Heart right ventricle (tissue), 16 donors: ENCODE measurements at regions not wholly inside any gene's neighbourhood (a gene's known extent, or its start where the extent isn't known, plus 50 kb on each side); places are given as distances from the start of the nearest gene placed in this dataset.
"Not testable (repeated sequence)": the region's sequence is repeated elsewhere in the genome, so short reads cannot be mapped to it uniquely, and the experiment has no call there.

Source experiments
- ATAC-seq, 8 donors: fragments of 200-7000 bp; cut with Tn5 transposase; one replicate each; pipeline ENCODE4 v1.9.1; 2020; ENCODE audit warnings: mild to moderate bottlenecking in 8 of 8, moderate library complexity in 8 of 8, moderate number of reproducible peaks in 1 of 8
- DNase-seq, 2 donors: peaks; one replicate each; pipeline ENCODE4 v3.0.0-alpha.2; 2020
- H3K27ac ChIP-seq, 10 donors: fragments of 200-600 bp; sonication (generic) in 2 of 10; one replicate each; pipeline versions ENCODE4 v1.5.0 to v1.8.0; 2020 to 2022; ENCODE audit warnings: mild to moderate bottlenecking in 3 of 10
- H3K27me3 ChIP-seq, 7 donors: fragments of 200-600 bp; one replicate each; pipeline ENCODE4 v1.8.0; 2021 to 2022; ENCODE audit warnings: mild to moderate bottlenecking in 2 of 7
- H3K36me3 ChIP-seq, 9 donors: fragments of 200-600 bp; sonication (generic) in 1 of 9; one replicate each; pipeline versions ENCODE4 v1.5.0 to v1.8.0; 2020 to 2022; ENCODE audit warnings: mild to moderate bottlenecking in 2 of 9
- H3K4me1 ChIP-seq, 9 donors: fragments of 200-600 bp; sonication (generic) in 1 of 9; one replicate each; pipeline versions ENCODE4 v1.5.0 to v1.8.0; 2020 to 2022; ENCODE audit warnings: mild to moderate bottlenecking in 4 of 9
- H3K4me3 ChIP-seq, 10 donors: fragments of 200-600 bp; sonication (generic) in 2 of 10; one replicate each; pipeline versions ENCODE4 v1.5.0 to v1.8.0; 2020 to 2022; ENCODE audit warnings: mild to moderate bottlenecking in 7 of 10, moderate library complexity in 2 of 10
- H3K9me3 ChIP-seq, 11 donors: fragments of 200-600 bp in 10 of 11; sonication (generic) in 2 of 11; one replicate each; pipeline versions ENCODE4 v1.5.0 to v1.8.0; 2013 to 2022; ENCODE audit warnings: mild to moderate bottlenecking in 2 of 11, control low read depth in 1 of 11, moderate library complexity in 1 of 11
- WGBS, 2 donors: extraction: QIAGEN DNeasy Blood & Tissue Kit; methylation state at CpG; one replicate each; pipeline ENCODE4 v1.1.7; 2013; ENCODE audit warnings: inconsistent platforms in 1 of 2; 5-methylcytosine and 5-hydroxymethylcytosine counted together
- intact Hi-C, 10 donors: fragments of 100-400 bp; cut with DNase I; formaldehyde crosslinking; loops; one replicate each; pipeline versions ENCODE4 v1.11.1 to v1.14.2; 2022
- donor health status: Arrhythmogenic right ventricular cardiomyopathy.
- donor health status: ischemic (EF 13 %, LVEDD 7.1; RV severe dilation, severe dysfunction).
- donor health status: healthy with polysubstance abuse.
- donor health status: DM: no; HTN: yes; CAD: no.
- donor health status: DM: no; HTN: no; CAD: no.
- donor health status: ischemic (EF 25% LVEDD 6.9; RV normal size, moderate dysfunction).
- donor health status: ischemic (EF 25% LVEDD 5.7; RV mildly dilated, moderate dysfunction).
- donor health status: healthy.
- donor health status: DM: yes; HTN: yes; CAD: no.
- donor health status: Ischemic cardiomyopathy.
- donor health status: ischemic (EF 35%, LVEDD 5.7; RV mildly dilated, moderate dysfunction).
- donor health status: nonischemic (EF 11% LVEDD 7.7; RV severe dilation, severe dysfunction).
- donor health status: DM: yes; HTN: yes; CAD: no.
- donor health status: PGD.
- donor health status: ischemic (EF 29% LVEDD 5.4; RV normal size, mild dysfunction).
- donor health status: nonischemic (EF 23%, LVEDD 6.1; RV moderate dilation, normal function).

DNA sequence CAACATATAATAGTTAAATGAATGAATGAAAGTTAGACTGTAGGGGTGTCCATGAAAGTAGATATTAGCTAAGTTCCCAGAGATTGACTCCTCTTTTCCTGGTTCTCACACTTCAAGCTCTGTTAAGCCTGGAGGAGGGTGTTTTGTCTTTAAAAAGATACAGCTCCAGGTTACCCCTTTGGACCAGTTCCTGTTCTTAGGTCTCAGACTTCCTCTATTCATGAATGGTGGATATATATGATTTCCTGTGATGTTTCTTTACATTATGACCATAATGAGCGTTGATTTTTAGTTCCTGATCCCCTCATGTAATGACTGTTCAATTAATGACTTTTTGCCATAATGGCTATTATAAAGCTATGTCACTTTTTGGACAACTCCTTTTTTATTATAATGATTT is 115.9 kb downstream of the FAM72C start:
- no CpG with 5 or more reads among the region's 1 CpG for WGBS, 2 donors
- DNase-seq, H3K27ac ChIP-seq, H3K9me3 ChIP-seq, ATAC-seq, intact Hi-C loops, H3K4me1 ChIP-seq, H3K4me3 ChIP-seq, H3K36me3 ChIP-seq, H3K27me3 ChIP-seq: not testable (repeated sequence)

DNA sequence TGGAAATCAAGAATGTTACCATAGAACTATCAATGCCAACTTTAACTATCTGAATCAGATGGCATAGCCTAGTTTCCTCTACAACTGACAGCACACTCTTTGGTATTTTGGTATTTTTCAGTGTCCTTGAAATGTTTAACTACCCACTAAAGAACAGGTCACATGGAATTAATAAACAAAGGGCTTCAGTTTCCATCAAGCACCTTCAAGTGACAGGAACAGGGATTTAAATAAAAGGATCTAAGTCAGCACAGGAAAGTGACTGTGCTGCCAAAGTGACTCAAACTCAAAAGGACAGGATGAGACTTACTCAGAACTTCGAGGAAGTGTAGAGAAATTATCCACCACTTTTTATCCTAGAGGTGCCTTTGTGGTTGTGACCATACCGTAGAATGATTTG is 117.7 kb downstream of the FAM72C start:
- intact Hi-C loops, H3K27me3 ChIP-seq, ATAC-seq, H3K27ac ChIP-seq, DNase-seq, H3K4me3 ChIP-seq, H3K4me1 ChIP-seq, H3K36me3 ChIP-seq, H3K9me3 ChIP-seq: not testable (repeated sequence)
- 89 to 100% methylated on average over 1 of the region's 2 CpGs for WGBS, 2 donors

DNA sequence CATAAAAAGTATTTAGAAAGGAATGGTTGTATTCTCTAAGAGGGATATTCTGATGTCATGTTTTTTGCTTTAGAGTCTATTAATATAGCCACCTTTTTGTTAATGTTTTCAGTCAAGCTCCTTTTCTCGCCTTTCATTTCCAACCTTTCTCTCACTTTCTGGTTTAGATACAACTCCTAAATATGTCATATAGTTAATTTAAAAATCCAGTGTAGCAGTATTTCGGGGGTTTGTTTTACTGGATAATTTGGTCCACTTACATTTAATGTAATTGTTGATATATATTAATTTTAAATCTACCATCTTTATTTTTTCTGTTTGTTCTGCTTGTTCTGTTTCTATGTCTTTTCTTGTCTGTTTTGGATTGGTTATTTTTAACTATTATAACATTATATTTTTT is 121.1 kb downstream of the FAM72C start:
- ATAC-seq, H3K4me3 ChIP-seq, H3K27ac ChIP-seq, H3K9me3 ChIP-seq, H3K36me3 ChIP-seq, DNase-seq, intact Hi-C loops, H3K4me1 ChIP-seq, H3K27me3 ChIP-seq: not testable (repeated sequence)
- 86 to 90% methylated on average over 2 of the region's 2 CpGs for WGBS, 2 donors

DNA sequence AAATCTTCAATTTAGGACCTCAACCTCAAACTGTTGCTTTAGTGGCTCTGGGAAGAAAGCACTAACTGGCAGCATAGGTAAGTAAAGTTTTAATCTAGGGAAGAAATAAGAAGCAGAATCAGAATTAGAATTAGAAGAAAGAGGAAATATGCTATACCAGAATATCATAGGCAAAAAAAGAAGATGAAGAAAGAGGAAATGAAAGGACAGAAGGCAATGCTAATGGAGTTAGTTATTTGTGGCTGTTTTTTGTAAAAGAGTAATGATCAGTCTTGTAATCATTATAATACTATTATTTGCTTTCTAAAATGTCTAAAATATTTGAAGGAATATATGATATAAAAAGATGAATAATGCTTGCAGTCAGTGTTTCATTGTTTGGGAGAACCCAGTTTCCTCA is 122.9 kb downstream of the FAM72C start:
- ATAC-seq, intact Hi-C loops, H3K9me3 ChIP-seq, H3K4me1 ChIP-seq, H3K36me3 ChIP-seq, H3K27ac ChIP-seq, H3K4me3 ChIP-seq, H3K27me3 ChIP-seq, DNase-seq: not testable (repeated sequence)

DNA sequence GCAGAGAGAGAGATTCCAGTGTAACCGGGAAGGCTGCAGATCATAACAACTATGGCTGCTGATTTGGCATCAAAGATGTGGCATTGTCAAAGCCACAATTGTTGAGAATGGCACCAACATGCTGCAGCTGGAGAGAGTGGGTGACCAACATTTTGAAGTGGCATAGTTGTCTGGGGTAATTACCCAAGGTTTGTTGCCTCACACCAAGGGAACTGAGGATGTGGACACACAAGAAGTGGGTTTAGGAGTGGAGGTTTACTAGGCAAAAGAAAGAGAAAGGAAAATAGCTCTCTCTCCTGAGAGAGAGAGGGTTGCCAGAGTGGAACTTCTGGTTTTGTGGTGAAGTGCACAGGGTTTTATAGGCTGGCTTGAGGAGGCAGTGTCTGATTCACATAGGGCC is 126.6 kb downstream of the FAM72C start:
- ATAC-seq, H3K4me1 ChIP-seq, H3K4me3 ChIP-seq, intact Hi-C loops, H3K9me3 ChIP-seq, H3K27ac ChIP-seq, DNase-seq, H3K27me3 ChIP-seq, H3K36me3 ChIP-seq: not testable (repeated sequence)
- WGBS, 2 donors = no CpG with 5 or more reads among the region's 1 CpG

DNA sequence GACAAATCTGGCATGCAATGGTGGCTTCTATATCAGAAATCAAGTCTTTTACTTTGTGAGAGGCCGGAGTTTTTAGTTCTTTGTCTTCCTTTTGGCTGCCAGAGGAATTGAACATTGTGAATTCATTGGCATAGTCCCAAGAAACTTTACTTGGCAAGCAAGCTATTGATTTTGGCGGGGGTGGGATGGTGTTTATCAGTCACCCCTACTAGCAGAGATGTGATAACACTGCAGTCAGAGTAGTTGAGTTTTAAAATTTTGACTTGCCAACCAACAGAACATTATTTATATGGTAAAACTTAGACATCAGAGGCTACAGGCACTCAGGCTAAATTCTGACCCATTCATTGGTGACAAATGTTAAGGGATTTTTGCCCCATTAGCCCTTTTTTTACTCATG is 129.7 kb downstream of the FAM72C start:
- DNase-seq, H3K4me1 ChIP-seq, H3K27ac ChIP-seq, H3K4me3 ChIP-seq, intact Hi-C loops, ATAC-seq, H3K9me3 ChIP-seq, H3K36me3 ChIP-seq: not testable (repeated sequence)
- 28 to 51% methylated on average over 1 of the region's 2 CpGs for WGBS, 2 donors
- H3K27me3 ChIP-seq = peaks cover 0 to 23% (median 13%) of the 10 kb centered on the region in 7 donors

DNA sequence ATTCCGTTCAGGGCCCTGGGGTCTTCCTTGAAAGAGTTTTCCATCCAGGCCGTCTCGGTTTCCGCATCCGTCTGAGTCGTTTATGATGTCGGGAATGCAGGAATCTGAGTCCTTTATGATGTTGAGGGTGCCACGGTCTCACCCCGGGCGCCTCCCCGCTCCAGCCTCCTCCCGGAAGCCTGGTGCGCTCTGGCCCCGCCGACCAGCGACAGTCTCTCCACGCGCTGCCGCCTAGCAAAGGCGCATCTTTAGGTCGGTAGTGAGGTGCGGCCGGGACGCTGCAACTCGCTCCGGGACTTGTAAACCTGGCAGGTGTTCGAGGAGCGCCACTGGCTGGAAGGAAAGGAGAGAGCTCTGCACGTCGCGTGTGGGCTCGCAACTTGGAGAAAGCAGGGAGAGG is 132.6 kb downstream of the FAM72C start:
- DNase-seq, H3K9me3 ChIP-seq, H3K36me3 ChIP-seq, H3K4me3 ChIP-seq, H3K4me1 ChIP-seq, H3K27ac ChIP-seq, intact Hi-C loops: not testable (repeated sequence)
- peaks cover 0 to 23% (median 13%) of the 10 kb centered on the region in 7 donors for H3K27me3 ChIP-seq
- peak in 1 of 8 donors; percentile 59 for ATAC-seq
- 7% methylated on average over 4 to 5 of the region's 32 CpGs for WGBS, 2 donors

DNA sequence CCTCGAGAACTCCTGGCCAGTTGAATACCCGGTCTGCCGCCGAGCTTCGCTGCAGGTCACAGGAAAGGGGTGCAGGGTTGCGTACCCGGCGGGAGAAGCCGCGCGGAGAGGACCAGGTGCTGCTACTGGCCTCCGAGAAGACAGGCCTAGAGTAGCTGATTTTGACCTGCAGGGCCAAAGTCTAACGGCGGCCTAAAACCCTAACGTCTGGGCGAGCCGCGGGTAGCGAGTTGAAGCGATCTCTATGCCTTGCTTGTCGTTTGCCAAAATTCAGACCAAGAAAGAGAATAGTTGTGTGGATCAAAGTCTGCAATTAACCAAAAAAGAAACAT is 133.2 kb downstream of the FAM72C start:
- WGBS, 2 donors = no CpG with 5 or more reads among the region's 21 CpGs
- ATAC-seq, H3K9me3 ChIP-seq, intact Hi-C loops, H3K4me3 ChIP-seq, H3K36me3 ChIP-seq, H3K27ac ChIP-seq, DNase-seq, H3K4me1 ChIP-seq: not testable (repeated sequence)
- peaks cover 0 to 23% (median 13%) of the 10 kb centered on the region in 7 donors for H3K27me3 ChIP-seq

DNA sequence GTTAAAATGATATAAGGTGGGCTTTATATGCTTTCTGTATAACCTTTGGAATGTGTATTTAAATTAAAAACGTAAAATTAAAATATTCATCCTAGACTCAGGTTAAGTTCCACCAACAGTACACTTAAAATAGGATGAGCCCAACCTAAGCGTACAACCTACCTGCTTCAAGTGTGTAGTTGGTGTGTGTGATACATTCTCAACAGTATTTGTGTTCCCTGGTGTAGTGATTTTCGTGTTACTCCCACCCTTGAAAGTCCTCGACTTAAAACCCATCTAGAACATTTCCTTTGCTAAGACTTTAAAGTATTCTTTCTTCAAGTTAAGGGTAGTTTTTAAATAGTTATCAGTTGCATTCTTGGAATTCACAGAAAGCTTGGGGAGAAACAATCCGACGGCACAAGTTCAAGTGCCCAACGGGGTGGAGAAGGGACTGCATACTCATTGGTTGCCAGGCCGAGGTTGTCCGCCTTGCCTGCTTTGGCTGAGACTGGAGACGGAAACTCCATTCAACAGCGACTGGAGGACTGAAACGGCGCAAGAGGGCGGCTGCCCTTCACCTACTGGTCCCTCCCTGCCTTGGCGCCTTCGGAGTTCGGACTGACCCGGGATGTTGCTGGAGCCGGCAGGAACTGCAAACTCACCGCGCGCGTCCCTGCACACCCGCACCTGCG is 133.7 kb downstream of the FAM72C start:
- intact Hi-C loops, H3K4me1 ChIP-seq, H3K9me3 ChIP-seq, ATAC-seq, H3K36me3 ChIP-seq, H3K27ac ChIP-seq, H3K4me3 ChIP-seq: not testable (repeated sequence)
- 14 to 16% methylated on average over 16 to 23 of the region's 25 CpGs for WGBS, 2 donors
- peak in 1 of 2 donors; percentile 5 for DNase-seq
- H3K27me3 ChIP-seq = peaks cover 0 to 23% (median 13%) of the 10 kb centered on the region in 7 donors

DNA sequence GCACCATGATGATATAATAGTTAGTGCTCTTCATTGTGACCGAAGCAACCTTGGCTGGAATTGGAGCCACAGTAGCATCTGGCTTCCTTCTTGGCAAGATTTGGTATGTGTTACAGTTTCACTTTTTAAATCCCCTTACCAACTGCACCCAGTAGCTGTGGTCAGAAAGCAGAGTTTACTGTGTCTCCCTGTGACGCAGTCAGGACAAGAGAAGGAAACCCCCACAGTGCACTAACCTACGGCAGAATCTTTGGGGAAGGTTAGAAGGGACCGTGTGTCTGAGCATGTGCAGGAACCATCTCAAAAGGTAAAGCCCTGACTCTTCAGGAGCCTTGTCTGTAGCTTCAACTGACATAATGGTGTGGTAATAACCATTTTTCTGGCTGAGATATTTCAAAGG is 138.4 kb downstream of the FAM72C start:
- intact Hi-C loops, ATAC-seq, H3K4me1 ChIP-seq, H3K9me3 ChIP-seq, H3K27ac ChIP-seq, DNase-seq, H3K4me3 ChIP-seq, H3K36me3 ChIP-seq: not testable (repeated sequence)
- H3K27me3 ChIP-seq = peaks cover 0 to 13% (median 12%) of the 10 kb centered on the region in 7 donors
- 80% methylated on average over 1 of the region's 4 CpGs; no CpG with 5 or more reads in 1 of the 2 donors for WGBS, 2 donors

DNA sequence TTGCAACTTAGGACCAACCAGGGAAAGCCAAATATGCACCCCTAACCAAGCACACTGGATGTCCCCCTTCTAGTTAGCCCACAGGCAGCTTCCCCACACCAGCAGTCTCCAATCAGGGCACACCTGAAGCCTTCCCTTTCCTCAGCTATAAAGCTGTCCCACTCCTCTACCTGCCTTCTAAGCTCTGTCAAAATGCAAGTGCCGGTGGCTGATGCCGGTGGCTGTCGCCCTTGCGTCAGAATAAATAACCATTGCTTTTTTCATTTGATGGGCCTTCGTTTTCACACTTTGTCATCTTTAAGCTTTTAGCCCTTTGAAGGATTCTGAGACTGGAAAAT is 139.4 kb downstream of the FAM72C start:
- H3K4me3 ChIP-seq = not testable (repeated sequence)

More for the DNA sequence above, 139.4 kb downstream of the FAM72C start:
- H3K4me1 ChIP-seq, intact Hi-C loops, ATAC-seq, H3K36me3 ChIP-seq, H3K27ac ChIP-seq, H3K9me3 ChIP-seq, H3K27me3 ChIP-seq, DNase-seq: not testable (repeated sequence)
- 72 to 82% methylated on average over 5 of the region's 5 CpGs for WGBS, 2 donors
